ENCODE measurements at regions not wholly inside any gene's neighbourhood (a gene's known extent, or its start where the extent isn't known, plus 50 kb on each side); places are given as distances from the start of the nearest gene placed in this dataset.

GRCh38 chr4:161121451-161121850, 1042.3 kb downstream of the FSTL5 start:
- Histone ChIP-seq H3K27me3 (no peaks in the 10 kb centered on the region), H3K27ac (no peak overlapping the region), H3K4me3 (no peak overlapping the region), H3K9me3 (peaks cover 0 to 14% (median 2%) of the 10 kb centered on the region in 4 donors), H3K4me1 (no peaks in the 10 kb centered on the region), H3K36me3 (no peaks in the 10 kb centered on the region)
- TF ChIP-seq POLR2A (IDR thresholded peaks at IDR 0.05), result no peak
- no peak for TF ChIP-seq POLR2AphosphoS5 (IDR thresholded peaks at IDR 0.05)
- no peak for TF ChIP-seq CTCF (IDR thresholded peaks at IDR 0.05)
- TF ChIP-seq EP300 (IDR thresholded peaks at IDR 0.05), result no peak
- ATAC-seq (ENCODE audit: low FRiP score in 2 of 2) (no peak), DNase-seq (no peak)
- whole genome bisulfite sequencing, 2 donors, result 32 to 47% methylated on average over 2 of the region's 2 CpGs

GRCh38 chr4:161101881-161102280, 1061.9 kb downstream of the FSTL5 start:
- no peaks in the 10 kb centered on the region for H3K27me3 ChIP-seq
- H3K4me1 ChIP-seq, result no peaks in the 10 kb centered on the region
- no peak overlapping the region for H3K27ac ChIP-seq
- TF ChIP-seq POLR2A (IDR thresholded peaks at IDR 0.05), result no peak
- no peak for TF ChIP-seq EP300 (IDR thresholded peaks at IDR 0.05)
- no peak for TF ChIP-seq CTCF (IDR thresholded peaks at IDR 0.05)
- no peak for TF ChIP-seq POLR2AphosphoS5 (IDR thresholded peaks at IDR 0.05)
- no peaks in the 10 kb centered on the region for H3K36me3 ChIP-seq
- DNase-seq, result no peak
- no peak overlapping the region for H3K4me3 ChIP-seq
- no peak for ATAC-seq (ENCODE audit: low FRiP score in 2 of 2)
- H3K9me3 ChIP-seq, result no peaks in the 10 kb centered on the region
- WGBS, 2 donors, result 0 to 25% methylated on average over 1 of the region's 1 CpG

GRCh38 chr4:161097821-161098220, 1066.0 kb downstream of the FSTL5 start:
- ATAC-seq (ENCODE audit: low FRiP score in 2 of 2), result no peak
- Histone ChIP-seq H3K9me3 (no peaks in the 10 kb centered on the region), H3K4me1 (no peaks in the 10 kb centered on the region), H3K27me3 (no peaks in the 10 kb centered on the region), H3K27ac (no peak overlapping the region), H3K36me3 (no peaks in the 10 kb centered on the region), H3K4me3 (no peak overlapping the region)
- TF ChIP-seq POLR2A (IDR thresholded peaks at IDR 0.05) (no peak), CTCF (IDR thresholded peaks at IDR 0.05) (no peak), POLR2AphosphoS5 (IDR thresholded peaks at IDR 0.05) (no peak), EP300 (IDR thresholded peaks at IDR 0.05) (no peak)
- no peak for DNase-seq

GRCh38 chr4:161061046-161061445, 1102.8 kb downstream of the FSTL5 start:
- WGBS, 2 donors, result 45 to 85% methylated on average over 1 of the region's 1 CpG
- TF ChIP-seq CTCF (IDR thresholded peaks at IDR 0.05), result no peak
- no peak for TF ChIP-seq POLR2A (IDR thresholded peaks at IDR 0.05)
- no peak for TF ChIP-seq EP300 (IDR thresholded peaks at IDR 0.05)
- no peak for TF ChIP-seq POLR2AphosphoS5 (IDR thresholded peaks at IDR 0.05)
- Histone ChIP-seq H3K27me3 (no peaks in the 10 kb centered on the region), H3K4me3 (no peak overlapping the region), H3K27ac (no peak overlapping the region), H3K36me3 (no peaks in the 10 kb centered on the region), H3K4me1 (no peaks in the 10 kb centered on the region), H3K9me3 (no peaks in the 10 kb centered on the region)
- ATAC-seq (ENCODE audit: low FRiP score in 2 of 2), result no peak
- no peak for DNase-seq
